ENCODE measurements at regions not wholly inside any gene's neighbourhood (a gene's known extent, or its start where the extent isn't known, plus 50 kb on each side); places are given as distances from the start of the nearest gene placed in this dataset.

DNA sequence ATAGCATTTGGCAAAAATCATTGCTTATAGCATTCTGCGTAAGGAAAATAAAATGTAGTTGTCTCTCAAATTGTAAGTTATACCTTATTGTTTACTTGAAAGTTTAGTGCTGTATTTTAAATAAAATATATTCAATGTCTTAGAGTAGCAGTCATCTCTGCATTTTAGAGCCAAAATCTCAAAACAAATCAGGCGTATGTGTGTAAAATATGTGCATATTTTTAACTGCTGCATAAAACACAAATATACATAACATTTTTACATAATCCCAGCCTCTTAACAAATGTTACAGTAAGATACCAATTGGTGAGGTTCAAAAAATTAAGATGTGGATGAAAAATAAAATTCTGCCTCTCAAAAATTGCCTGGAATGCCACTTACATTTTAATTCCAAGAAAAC, 145.8 kb upstream of the AGA start:
- intact Hi-C loops (cut with micrococcal nuclease; ENCODE audit: unreplicated experiment) (no loop called here), in situ Hi-C loops (cut with MboI) (no loop called here)
- ChIA-PET CTCF (no interaction called here), POLR2A (no interaction called here), SMC1A (ENCODE audit: uncharacterized antibody, unreplicated experiment) (no interaction called here), RAD21 (ENCODE audit: unreplicated experiment) (no interaction called here)
- Histone ChIP-seq H2AFZ (ENCODE audit: control insufficient read depth, low read depth, low read length) (no peak overlapping the region), H3K4me2 (ENCODE audit: control insufficient read depth, insufficient read depth) (no peak overlapping the region), H3K4me3 (no peak overlapping the region), H3K79me2 (ENCODE audit: control insufficient read depth, insufficient read depth, low read length) (no peaks in the 10 kb centered on the region), H3K27me3 (replicated peaks in 1 of 2; ENCODE audit: control insufficient read depth in 2 of 2, insufficient read depth in 2 of 2, low read length in 1 of 2) (no peaks in the 10 kb centered on the region; a peak in 1 of 4 replicates), H3K36me3 (ENCODE audit: control insufficient read depth in 2 of 2, insufficient read depth in 2 of 2, low read length in 1 of 2) (no peaks in the 10 kb centered on the region), H3K9me3 (replicated peaks; ENCODE audit: control insufficient read depth, insufficient read depth, low read length) (no peaks in the 10 kb centered on the region), H3K9ac (ENCODE audit: control insufficient read depth, insufficient read depth, low read length) (no peak overlapping the region), H3K27ac (ENCODE audit: control insufficient read depth, insufficient read depth) (no peak overlapping the region), H4K20me1 (ENCODE audit: control insufficient read depth, insufficient read depth) (no peaks in the 10 kb centered on the region), H3K4me1 (ENCODE audit: control insufficient read depth, insufficient read depth, low read length) (no peaks in the 10 kb centered on the region)
- FAIRE-seq (no peak), ATAC-seq (no peak), DNase-seq (ENCODE audit: low read depth, low spot score) (no peak)
- WGBS (ENCODE audit: insufficient coverage, insufficient replicate concordance, low lambda C conversion rate, missing lambda C conversion rate): 46% methylated on average over 2 of the region's 2 CpGs
- no TSS peak for BruUV-seq (replicated peaks)
- no peak for TF ChIP-seq MYC (IDR thresholded peaks at IDR 0.05; ENCODE audit: insufficient read depth, insufficient read length, insufficient replicate concordance, low read length, severe bottlenecking)
- TF ChIP-seq ZZZ3 (IDR thresholded peaks at IDR 0.05; ENCODE audit: control insufficient read depth, insufficient read length, low read depth): no peak
- TF ChIP-seq, protein P1, sequence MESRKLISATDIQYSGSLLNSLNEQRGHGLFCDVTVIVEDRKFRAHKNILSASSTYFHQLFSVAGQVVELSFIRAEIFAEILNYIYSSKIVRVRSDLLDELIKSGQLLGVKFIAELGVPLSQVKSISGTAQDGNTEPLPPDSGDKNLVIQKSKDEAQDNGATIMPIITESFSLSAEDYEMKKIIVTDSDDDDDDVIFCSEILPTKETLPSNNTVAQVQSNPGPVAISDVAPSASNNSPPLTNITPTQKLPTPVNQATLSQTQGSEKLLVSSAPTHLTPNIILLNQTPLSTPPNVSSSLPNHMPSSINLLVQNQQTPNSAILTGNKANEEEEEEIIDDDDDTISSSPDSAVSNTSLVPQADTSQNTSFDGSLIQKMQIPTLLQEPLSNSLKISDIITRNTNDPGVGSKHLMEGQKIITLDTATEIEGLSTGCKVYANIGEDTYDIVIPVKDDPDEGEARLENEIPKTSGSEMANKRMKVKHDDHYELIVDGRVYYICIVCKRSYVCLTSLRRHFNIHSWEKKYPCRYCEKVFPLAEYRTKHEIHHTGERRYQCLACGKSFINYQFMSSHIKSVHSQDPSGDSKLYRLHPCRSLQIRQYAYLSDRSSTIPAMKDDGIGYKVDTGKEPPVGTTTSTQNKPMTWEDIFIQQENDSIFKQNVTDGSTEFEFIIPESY (IDR thresholded peaks at IDR 0.05): no peak
- TF ChIP-seq, protein P2, sequence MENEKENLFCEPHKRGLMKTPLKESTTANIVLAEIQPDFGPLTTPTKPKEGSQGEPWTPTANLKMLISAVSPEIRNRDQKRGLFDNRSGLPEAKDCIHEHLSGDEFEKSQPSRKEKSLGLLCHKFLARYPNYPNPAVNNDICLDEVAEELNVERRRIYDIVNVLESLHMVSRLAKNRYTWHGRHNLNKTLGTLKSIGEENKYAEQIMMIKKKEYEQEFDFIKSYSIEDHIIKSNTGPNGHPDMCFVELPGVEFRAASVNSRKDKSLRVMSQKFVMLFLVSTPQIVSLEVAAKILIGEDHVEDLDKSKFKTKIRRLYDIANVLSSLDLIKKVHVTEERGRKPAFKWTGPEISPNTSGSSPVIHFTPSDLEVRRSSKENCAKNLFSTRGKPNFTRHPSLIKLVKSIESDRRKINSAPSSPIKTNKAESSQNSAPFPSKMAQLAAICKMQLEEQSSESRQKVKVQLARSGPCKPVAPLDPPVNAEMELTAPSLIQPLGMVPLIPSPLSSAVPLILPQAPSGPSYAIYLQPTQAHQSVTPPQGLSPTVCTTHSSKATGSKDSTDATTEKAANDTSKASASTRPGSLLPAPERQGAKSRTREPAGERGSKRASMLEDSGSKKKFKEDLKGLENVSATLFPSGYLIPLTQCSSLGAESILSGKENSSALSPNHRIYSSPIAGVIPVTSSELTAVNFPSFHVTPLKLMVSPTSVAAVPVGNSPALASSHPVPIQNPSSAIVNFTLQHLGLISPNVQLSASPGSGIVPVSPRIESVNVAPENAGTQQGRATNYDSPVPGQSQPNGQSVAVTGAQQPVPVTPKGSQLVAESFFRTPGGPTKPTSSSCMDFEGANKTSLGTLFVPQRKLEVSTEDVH (IDR thresholded peaks at IDR 0.05; ENCODE audit: low read depth, partially characterized antibody): no peak
- TF ChIP-seq LARP7 (IDR thresholded peaks at IDR 0.05): no peak
- TF ChIP-seq, protein P3, sequence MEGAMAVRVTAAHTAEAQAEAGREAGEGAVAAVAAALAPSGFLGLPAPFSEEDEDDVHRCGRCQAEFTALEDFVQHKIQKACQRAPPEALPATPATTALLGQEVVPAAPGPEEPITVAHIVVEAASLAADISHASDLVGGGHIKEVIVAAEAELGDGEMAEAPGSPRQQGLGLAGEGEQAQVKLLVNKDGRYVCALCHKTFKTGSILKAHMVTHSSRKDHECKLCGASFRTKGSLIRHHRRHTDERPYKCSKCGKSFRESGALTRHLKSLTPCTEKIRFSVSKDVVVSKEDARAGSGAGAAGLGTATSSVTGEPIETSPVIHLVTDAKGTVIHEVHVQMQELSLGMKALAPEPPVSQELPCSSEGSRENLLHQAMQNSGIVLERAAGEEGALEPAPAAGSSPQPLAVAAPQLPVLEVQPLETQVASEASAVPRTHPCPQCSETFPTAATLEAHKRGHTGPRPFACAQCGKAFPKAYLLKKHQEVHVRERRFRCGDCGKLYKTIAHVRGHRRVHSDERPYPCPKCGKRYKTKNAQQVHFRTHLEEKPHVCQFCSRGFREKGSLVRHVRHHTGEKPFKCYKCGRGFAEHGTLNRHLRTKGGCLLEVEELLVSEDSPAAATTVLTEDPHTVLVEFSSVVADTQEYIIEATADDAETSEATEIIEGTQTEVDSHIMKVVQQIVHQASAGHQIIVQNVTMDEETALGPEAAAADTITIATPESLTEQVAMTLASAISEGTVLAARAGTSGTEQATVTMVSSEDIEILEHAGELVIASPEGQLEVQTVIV (IDR thresholded peaks at IDR 0.05; ENCODE audit: borderline replicate concordance, partially characterized antibody): no peak
- no peak for TF ChIP-seq SIN3A (IDR thresholded peaks at IDR 0.05; ENCODE audit: low read depth, low read length)
- no peak for TF ChIP-seq ATF7 (IDR thresholded peaks at IDR 0.05; ENCODE audit: low read depth)
- TF ChIP-seq IRF4 (IDR thresholded peaks at IDR 0.05; ENCODE audit: low read depth, low read length): no peak
- TF ChIP-seq TARDBP (IDR thresholded peaks at IDR 0.05; ENCODE audit: borderline replicate concordance): no peak
- TF ChIP-seq, protein P4, sequence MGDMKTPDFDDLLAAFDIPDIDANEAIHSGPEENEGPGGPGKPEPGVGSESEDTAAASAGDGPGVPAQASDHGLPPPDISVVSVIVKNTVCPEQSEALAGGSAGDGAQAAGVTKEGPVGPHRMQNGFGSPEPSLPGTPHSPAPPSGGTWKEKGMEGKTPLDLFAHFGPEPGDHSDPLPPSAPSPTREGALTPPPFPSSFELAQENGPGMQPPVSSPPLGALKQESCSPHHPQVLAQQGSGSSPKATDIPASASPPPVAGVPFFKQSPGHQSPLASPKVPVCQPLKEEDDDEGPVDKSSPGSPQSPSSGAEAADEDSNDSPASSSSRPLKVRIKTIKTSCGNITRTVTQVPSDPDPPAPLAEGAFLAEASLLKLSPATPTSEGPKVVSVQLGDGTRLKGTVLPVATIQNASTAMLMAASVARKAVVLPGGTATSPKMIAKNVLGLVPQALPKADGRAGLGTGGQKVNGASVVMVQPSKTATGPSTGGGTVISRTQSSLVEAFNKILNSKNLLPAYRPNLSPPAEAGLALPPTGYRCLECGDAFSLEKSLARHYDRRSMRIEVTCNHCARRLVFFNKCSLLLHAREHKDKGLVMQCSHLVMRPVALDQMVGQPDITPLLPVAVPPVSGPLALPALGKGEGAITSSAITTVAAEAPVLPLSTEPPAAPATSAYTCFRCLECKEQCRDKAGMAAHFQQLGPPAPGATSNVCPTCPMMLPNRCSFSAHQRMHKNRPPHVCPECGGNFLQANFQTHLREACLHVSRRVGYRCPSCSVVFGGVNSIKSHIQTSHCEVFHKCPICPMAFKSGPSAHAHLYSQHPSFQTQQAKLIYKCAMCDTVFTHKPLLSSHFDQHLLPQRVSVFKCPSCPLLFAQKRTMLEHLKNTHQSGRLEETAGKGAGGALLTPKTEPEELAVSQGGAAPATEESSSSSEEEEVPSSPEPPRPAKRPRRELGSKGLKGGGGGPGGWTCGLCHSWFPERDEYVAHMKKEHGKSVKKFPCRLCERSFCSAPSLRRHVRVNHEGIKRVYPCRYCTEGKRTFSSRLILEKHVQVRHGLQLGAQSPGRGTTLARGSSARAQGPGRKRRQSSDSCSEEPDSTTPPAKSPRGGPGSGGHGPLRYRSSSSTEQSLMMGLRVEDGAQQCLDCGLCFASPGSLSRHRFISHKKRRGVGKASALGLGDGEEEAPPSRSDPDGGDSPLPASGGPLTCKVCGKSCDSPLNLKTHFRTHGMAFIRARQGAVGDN (IDR thresholded peaks at IDR 0.05): no peak
- no peak for TF ChIP-seq CBX3 (IDR thresholded peaks at IDR 0.05; ENCODE audit: borderline replicate concordance, low read depth)

Measured in GM12878 (cell line).